NCI-H345 (cell line): ENCODE measurements at regions not wholly inside any gene's neighbourhood (a gene's known extent, or its start where the extent isn't known, plus 50 kb on each side); places are given as distances from the start of the nearest gene placed in this dataset.

ENCODE experiments used
- DNase-seq: peaks from one replicate; lab custom pipeline; 2025; lab: John Stamatoyannopoulos, UW

- DNase-seq = no peak
Measured at GRCh38 chr3:148381051-148381450, 316.7 kb upstream of the AGTR1 start.

GRCh38 chr3:148389916-148390315 is 307.8 kb upstream of the AGTR1 start:
- no peak for DNase-seq

GRCh38 chr3:148395821-148396220 is 301.9 kb upstream of the AGTR1 start:
- DNase-seq = no peak

- no peak for DNase-seq
Measured at GRCh38 chr3:148400754-148401153, 296.9 kb upstream of the AGTR1 start.

GRCh38 chr3:148408667-148409066 is 289.0 kb upstream of the AGTR1 start:
- DNase-seq = no peak

GRCh38 chr3:148420242-148420641 is 277.5 kb upstream of the AGTR1 start:
- no peak for DNase-seq

GRCh38 chr3:148428862-148429605 is 268.7 kb upstream of the AGTR1 start:
- no peak for DNase-seq

- DNase-seq = no peak
Measured at GRCh38 chr3:148433665-148434064, 264.0 kb upstream of the AGTR1 start.

- no peak for DNase-seq
Measured at GRCh38 chr3:148435534-148435933, 262.2 kb upstream of the AGTR1 start.

- DNase-seq = no peak
Measured at GRCh38 chr3:148439254-148439822, 258.4 kb upstream of the AGTR1 start.

- no peak for DNase-seq
Measured at GRCh38 chr3:148441191-148441590, 256.5 kb upstream of the AGTR1 start.

GRCh38 chr3:148450819-148451218 is 246.9 kb upstream of the AGTR1 start:
- no peak for DNase-seq

GRCh38 chr3:148451969-148452368 is 245.7 kb upstream of the AGTR1 start:
- DNase-seq = no peak

- DNase-seq = no peak
Measured at GRCh38 chr3:148453781-148454191, 243.9 kb upstream of the AGTR1 start.

- no peak for DNase-seq
Measured at GRCh38 chr3:148455098-148455497, 242.6 kb upstream of the AGTR1 start.

- no peak for DNase-seq
Measured at GRCh38 chr3:148457886-148458285, 239.8 kb upstream of the AGTR1 start.

GRCh38 chr3:148459931-148460513 is 237.7 kb upstream of the AGTR1 start:
- DNase-seq = no peak

- no peak for DNase-seq
Measured at GRCh38 chr3:148460686-148461085, 237.0 kb upstream of the AGTR1 start.

- no peak for DNase-seq
Measured at GRCh38 chr3:148464246-148464645, 233.5 kb upstream of the AGTR1 start.

- no peak for DNase-seq
Measured at GRCh38 chr3:148466143-148466542, 231.6 kb upstream of the AGTR1 start.

- DNase-seq = no peak
Measured at GRCh38 chr3:148466980-148467740, 230.5 kb upstream of the AGTR1 start.

GRCh38 chr3:148477375-148477774 is 220.3 kb upstream of the AGTR1 start:
- DNase-seq = no peak

- no peak for DNase-seq
Measured at GRCh38 chr3:148493631-148494030, 204.1 kb upstream of the AGTR1 start.
